ENCODE measurements at regions not wholly inside any gene's neighbourhood (a gene's known extent, or its start where the extent isn't known, plus 50 kb on each side); places are given as distances from the start of the nearest gene placed in this dataset.

- 67% methylated on average over 1 of the region's 1 CpG for WGBS, 2 donors
Observed at GRCh38 chr4:102420563-102421398, 75.5 kb upstream of the SLC39A8 start.

GRCh38 chr4:102422843-102423242 lies 77.6 kb upstream of the SLC39A8 start:
- intact Hi-C loops (cut with DNase I) = no loop called here
- H3K4me1 ChIP-seq = no peaks in the 10 kb centered on the region
- no peaks in the 10 kb centered on the region for H3K36me3 ChIP-seq
- WGBS, 2 donors = 75 to 98% methylated on average over 2 of the region's 2 CpGs
- DNase-seq = no peak
- no peaks in the 10 kb centered on the region for H3K27me3 ChIP-seq
- no peak overlapping the region for H3K27ac ChIP-seq
- no peak for TF ChIP-seq CTCF (IDR thresholded peaks at IDR 0.05)
- TF ChIP-seq EP300 (IDR thresholded peaks at IDR 0.05) = no peak
- no peak for TF ChIP-seq POLR2AphosphoS5 (IDR thresholded peaks at IDR 0.05)
- no peak for TF ChIP-seq POLR2A (IDR thresholded peaks at IDR 0.05)
- no peaks in the 10 kb centered on the region for H3K9me3 ChIP-seq
- H3K4me3 ChIP-seq = no peak overlapping the region

More at GRCh38 chr4:102420563-102421398, 75.5 kb upstream of the SLC39A8 start:
- intact Hi-C loops (cut with DNase I) = no loop called here
- DNase-seq = no peak
- Histone ChIP-seq H3K36me3 (no peaks in the 10 kb centered on the region), H3K9me3 (no peaks in the 10 kb centered on the region), H3K27ac (no peak overlapping the region), H3K4me3 (no peak overlapping the region), H3K4me1 (no peaks in the 10 kb centered on the region), H3K27me3 (no peaks in the 10 kb centered on the region)
- TF ChIP-seq POLR2A (IDR thresholded peaks at IDR 0.05) (no peak), CTCF (IDR thresholded peaks at IDR 0.05) (no peak), EP300 (IDR thresholded peaks at IDR 0.05) (no peak), POLR2AphosphoS5 (IDR thresholded peaks at IDR 0.05) (no peak)

GRCh38 chr4:102423375-102423774 lies 77.8 kb upstream of the NFKB1 start:
- H3K27me3 ChIP-seq = no peaks in the 10 kb centered on the region
- no peak overlapping the region for H3K4me3 ChIP-seq
- no peak overlapping the region for H3K27ac ChIP-seq
- no peaks in the 10 kb centered on the region for H3K9me3 ChIP-seq
- no peaks in the 10 kb centered on the region for H3K36me3 ChIP-seq
- TF ChIP-seq POLR2AphosphoS5 (IDR thresholded peaks at IDR 0.05) = no peak
- TF ChIP-seq POLR2A (IDR thresholded peaks at IDR 0.05) = no peak
- TF ChIP-seq EP300 (IDR thresholded peaks at IDR 0.05) = no peak
- no peak for TF ChIP-seq CTCF (IDR thresholded peaks at IDR 0.05)
- intact Hi-C loops (cut with DNase I) = no loop called here
- no peaks in the 10 kb centered on the region for H3K4me1 ChIP-seq
- DNase-seq = no peak

- intact Hi-C loops (cut with DNase I) = no loop called here
- no peak overlapping the region for H3K27ac ChIP-seq
- no peak for TF ChIP-seq EP300 (IDR thresholded peaks at IDR 0.05)
- TF ChIP-seq POLR2A (IDR thresholded peaks at IDR 0.05) = no peak
- TF ChIP-seq CTCF (IDR thresholded peaks at IDR 0.05) = no peak
- no peaks in the 10 kb centered on the region for H3K4me1 ChIP-seq
- H3K36me3 ChIP-seq = no peaks in the 10 kb centered on the region
- no peak for DNase-seq
- H3K9me3 ChIP-seq = no peaks in the 10 kb centered on the region
- H3K4me3 ChIP-seq = no peak overlapping the region
- no peaks in the 10 kb centered on the region for H3K27me3 ChIP-seq
- WGBS, 2 donors = 49 to 74% methylated on average over 3 of the region's 3 CpGs
Observed at GRCh38 chr4:102427371-102427998, 73.7 kb upstream of the NFKB1 start.
